ENCODE measurements at regions not wholly inside any gene's neighbourhood (a gene's known extent, or its start where the extent isn't known, plus 50 kb on each side); places are given as distances from the start of the nearest gene placed in this dataset.

GRCh38 chr10:111953949-111954348, 229.6 kb downstream of the GPAM start:
- DNase-seq = no peak

- no peak for DNase-seq
These were observed 229.2 kb downstream of the GPAM start for GRCh38 chr10:111954386-111954785.

GRCh38 chr10:111956841-111957240, 226.7 kb downstream of the GPAM start:
- DNase-seq = no peak

- no peak for DNase-seq
These were observed 220.6 kb downstream of the GPAM start for GRCh38 chr10:111962951-111963350.

- DNase-seq = no peak
These were observed 216.4 kb downstream of the GPAM start for GRCh38 chr10:111967116-111967515.

- no peak for DNase-seq
These were observed 216.0 kb downstream of the GPAM start for GRCh38 chr10:111967547-111967946.

- peak; percentile 5 for DNase-seq
These were observed 214.9 kb downstream of the GPAM start for GRCh38 chr10:111968647-111969046.

GRCh38 chr10:111970111-111970510, 213.5 kb downstream of the GPAM start:
- DNase-seq = no peak

- DNase-seq = no peak
These were observed 211.5 kb downstream of the GPAM start for GRCh38 chr10:111972109-111972508.

GRCh38 chr10:111973306-111973705, 210.3 kb downstream of the GPAM start:
- DNase-seq = no peak

GRCh38 chr10:111973826-111974225, 209.7 kb downstream of the GPAM start:
- DNase-seq = no peak

- DNase-seq = no peak
These were observed 209.2 kb downstream of the GPAM start for GRCh38 chr10:111974325-111974724.

- no peak for DNase-seq
These were observed 207.0 kb downstream of the GPAM start for GRCh38 chr10:111976557-111976956.

GRCh38 chr10:111984057-111984456, 199.5 kb downstream of the GPAM start:
- no peak for DNase-seq

GRCh38 chr10:111986079-111986478, 197.5 kb downstream of the GPAM start:
- DNase-seq = no peak

- DNase-seq = no peak
These were observed 194.9 kb downstream of the GPAM start for GRCh38 chr10:111988646-111989045.

GRCh38 chr10:111989136-111989911, 194.2 kb downstream of the GPAM start:
- DNase-seq = no peak

GRCh38 chr10:111990734-111991133, 192.8 kb downstream of the GPAM start:
- no peak for DNase-seq

- DNase-seq = no peak
These were observed 190.2 kb downstream of the GPAM start for GRCh38 chr10:111993321-111993720.

- no peak for DNase-seq
These were observed 189.6 kb downstream of the GPAM start for GRCh38 chr10:111993872-111994426.

GRCh38 chr10:111996103-111996502, 187.5 kb downstream of the GPAM start:
- no peak for DNase-seq

- DNase-seq = no peak
These were observed 184.8 kb downstream of the GPAM start for GRCh38 chr10:111998728-111999127.

GRCh38 chr10:111999205-111999914, 184.2 kb downstream of the GPAM start:
- DNase-seq = no peak

- DNase-seq = no peak
These were observed 183.7 kb downstream of the GPAM start for GRCh38 chr10:111999915-112000302.
